HG03521 (cell line): ENCODE measurements at regions not wholly inside any gene's neighbourhood (a gene's known extent, or its start where the extent isn't known, plus 50 kb on each side); places are given as distances from the start of the nearest gene placed in this dataset.
A peak's percentile ranks its signal among the peaks of the same experiment; 100 is the strongest.

Experiments
- ATAC-seq: cut with Tn5 transposase; IDR thresholded peaks from one replicate; pipeline ENCODE4 v1.9.1; 2021; ENCODE audit warnings: mild to moderate bottlenecking, moderate library complexity; ENCODE audit not compliant: unreplicated experiment

GRCh38 chr3:118406562-118406961 is 628.1 kb downstream of the IGSF11 start:
- no peak for ATAC-seq

GRCh38 chr3:118408431-118408830 is 626.2 kb downstream of the IGSF11 start:
- no peak for ATAC-seq

- no peak for ATAC-seq
Measured at GRCh38 chr3:118412503-118412902, 622.1 kb downstream of the IGSF11 start.

GRCh38 chr3:118425272-118425837 is 609.3 kb downstream of the IGSF11 start:
- no peak for ATAC-seq

- ATAC-seq = no peak
Measured at GRCh38 chr3:118433825-118434224, 600.8 kb downstream of the IGSF11 start.

GRCh38 chr3:118435851-118436350 is 598.7 kb downstream of the IGSF11 start:
- no peak for ATAC-seq

GRCh38 chr3:118436697-118437262 is 597.9 kb downstream of the IGSF11 start:
- ATAC-seq = no peak

GRCh38 chr3:118445036-118445435 is 589.6 kb downstream of the IGSF11 start:
- ATAC-seq = no peak

GRCh38 chr3:118447339-118447738 is 587.3 kb downstream of the IGSF11 start:
- ATAC-seq = no peak

GRCh38 chr3:118466795-118467330 is 567.8 kb downstream of the IGSF11 start:
- no peak for ATAC-seq

GRCh38 chr3:118468801-118469200 is 565.8 kb downstream of the IGSF11 start:
- no peak for ATAC-seq

GRCh38 chr3:118472586-118472985 is 562.1 kb downstream of the IGSF11 start:
- ATAC-seq = no peak

GRCh38 chr3:118473343-118473742 is 561.3 kb downstream of the IGSF11 start:
- ATAC-seq = no peak

- ATAC-seq = no peak
Measured at GRCh38 chr3:118476885-118477618, 557.6 kb downstream of the IGSF11 start.

- ATAC-seq = no peak
Measured at GRCh38 chr3:118477768-118478167, 556.9 kb downstream of the IGSF11 start.

- ATAC-seq = no peak
Measured at GRCh38 chr3:118478706-118479276, 555.9 kb downstream of the IGSF11 start.

GRCh38 chr3:118479376-118479775 is 555.3 kb downstream of the IGSF11 start:
- ATAC-seq = no peak

GRCh38 chr3:118480101-118480860 is 554.4 kb downstream of the IGSF11 start:
- peak; percentile 57 for ATAC-seq

GRCh38 chr3:118485693-118486092 is 549.0 kb downstream of the IGSF11 start:
- no peak for ATAC-seq

GRCh38 chr3:118487734-118488133 is 546.9 kb downstream of the IGSF11 start:
- ATAC-seq = no peak

GRCh38 chr3:118488732-118489131 is 545.9 kb downstream of the IGSF11 start:
- no peak for ATAC-seq
